Upper lobe of left lung (tissue), 4 donors: ENCODE measurements at regions not wholly inside any gene's neighbourhood (a gene's known extent, or its start where the extent isn't known, plus 50 kb on each side); places are given as distances from the start of the nearest gene placed in this dataset.

ENCODE experiments used
- POLR2A ChIP-seq, 4 donors: fragments of 450-650 bp; IDR thresholded peaks; one replicate each; pipeline ENCODE4 v1.5.1; 2016 to 2017; ENCODE audit warnings: antibody characterized with exemption in 4 of 4, mild to moderate bottlenecking in 2 of 4
- POLR2AphosphoS5 ChIP-seq, 2 donors: sonication (generic); formaldehyde crosslinking; IDR thresholded peaks; one replicate each; pipeline ENCODE4 v1.5.1; 2017; ENCODE audit warnings: antibody characterized with exemption in 2 of 2
- TF ChIP-seq, protein P1 (sequence below), 6 experiments: fragments of 450-650 bp in 4 of 6; fragments of 200-600 bp in 2 of 6; sonication (generic) in 2 of 6; IDR thresholded peaks; one replicate each; pipeline ENCODE4 v1.5.1; 2016 to 2019; ENCODE audit warnings: antibody characterized with exemption in 6 of 6

- TF ChIP-seq, protein P1, sequence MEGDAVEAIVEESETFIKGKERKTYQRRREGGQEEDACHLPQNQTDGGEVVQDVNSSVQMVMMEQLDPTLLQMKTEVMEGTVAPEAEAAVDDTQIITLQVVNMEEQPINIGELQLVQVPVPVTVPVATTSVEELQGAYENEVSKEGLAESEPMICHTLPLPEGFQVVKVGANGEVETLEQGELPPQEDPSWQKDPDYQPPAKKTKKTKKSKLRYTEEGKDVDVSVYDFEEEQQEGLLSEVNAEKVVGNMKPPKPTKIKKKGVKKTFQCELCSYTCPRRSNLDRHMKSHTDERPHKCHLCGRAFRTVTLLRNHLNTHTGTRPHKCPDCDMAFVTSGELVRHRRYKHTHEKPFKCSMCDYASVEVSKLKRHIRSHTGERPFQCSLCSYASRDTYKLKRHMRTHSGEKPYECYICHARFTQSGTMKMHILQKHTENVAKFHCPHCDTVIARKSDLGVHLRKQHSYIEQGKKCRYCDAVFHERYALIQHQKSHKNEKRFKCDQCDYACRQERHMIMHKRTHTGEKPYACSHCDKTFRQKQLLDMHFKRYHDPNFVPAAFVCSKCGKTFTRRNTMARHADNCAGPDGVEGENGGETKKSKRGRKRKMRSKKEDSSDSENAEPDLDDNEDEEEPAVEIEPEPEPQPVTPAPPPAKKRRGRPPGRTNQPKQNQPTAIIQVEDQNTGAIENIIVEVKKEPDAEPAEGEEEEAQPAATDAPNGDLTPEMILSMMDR (IDR thresholded peaks at IDR 0.05) = no peak
- TF ChIP-seq POLR2A (IDR thresholded peaks at IDR 0.05) (no peak), POLR2AphosphoS5 (IDR thresholded peaks at IDR 0.05) (no peak)
Observed at GRCh38 chr1:25061261-25061995, 131.4 kb upstream of the RUNX3 start.
